Mesothelial cell of epicardium (in vitro differentiated cells): ENCODE measurements at regions not wholly inside any gene's neighbourhood (a gene's known extent, or its start where the extent isn't known, plus 50 kb on each side); places are given as distances from the start of the nearest gene placed in this dataset.

Experiments
- DNase-seq, 2 experiments: peaks; one replicate each; pipeline ENCODE4 v3.0.0; 2021; ENCODE audit warnings: low spot score in 2 of 2; ENCODE audit not compliant: unreplicated experiment in 2 of 2
- H3K27ac Mint-ChIP-seq: 2 replicates; pipeline ENCODE4 v1.8.0; 2021; ENCODE audit warnings: mixed read lengths
- H3K27me3 Mint-ChIP-seq: 2 replicates; pipeline ENCODE4 v1.8.0; 2021; ENCODE audit warnings: low read depth, mixed read lengths
- H3K36me3 Mint-ChIP-seq: 2 replicates; pipeline ENCODE4 v1.8.0; 2021; ENCODE audit warnings: mixed read lengths
- H3K4me1 Mint-ChIP-seq: 2 replicates; pipeline ENCODE4 v1.8.0; 2021; ENCODE audit warnings: mixed read lengths
- H3K4me3 Mint-ChIP-seq: 2 replicates; pipeline ENCODE4 v1.8.0; 2021; ENCODE audit warnings: mild to moderate bottlenecking, moderate library complexity, mixed read lengths
- H3K9me3 Mint-ChIP-seq: 2 replicates; pipeline ENCODE4 v1.8.0; 2021; ENCODE audit warnings: mixed read lengths
- CTCF ChIP-seq: fragments of 200-600 bp; sonication (generic); IDR thresholded peaks from one replicate; pipeline ENCODE4 v1.5.0; 2021; ENCODE audit warnings: antibody characterized with exemption; ENCODE audit not compliant: unreplicated experiment

DNA sequence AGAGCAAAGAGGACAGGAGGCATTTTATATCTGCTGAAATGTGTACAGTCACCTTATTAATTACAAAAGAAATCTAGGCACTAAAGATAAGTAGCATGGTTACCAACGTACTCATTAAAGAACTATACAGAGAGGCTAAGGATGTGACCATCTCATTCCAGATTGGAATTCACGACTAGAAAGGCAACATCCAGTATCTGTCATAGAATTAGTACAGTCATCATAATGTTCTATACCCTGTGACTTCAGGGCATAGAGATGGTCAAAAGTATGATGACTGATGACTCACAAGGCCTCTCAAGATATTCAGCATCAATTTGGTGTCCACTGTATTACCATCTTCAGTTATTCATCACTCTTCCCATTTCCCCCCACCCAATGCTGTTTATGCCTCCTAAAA, 144.0 kb upstream of the PLEKHG7 start:
- TF ChIP-seq CTCF, result no peak
- peaks cover 37% of the 10 kb centered on the region for H3K4me1 Mint-ChIP-seq
- no peak for DNase-seq
- no peaks in the 10 kb centered on the region for H3K36me3 Mint-ChIP-seq
- H3K4me3 Mint-ChIP-seq, result no peak overlapping the region
- peaks cover 6% of the 10 kb centered on the region for H3K9me3 Mint-ChIP-seq
- no peaks in the 10 kb centered on the region for H3K27me3 Mint-ChIP-seq
- peak overlapping the region; percentile 79 for H3K27ac Mint-ChIP-seq

GRCh38 chr12:92558215-92558773, 144.5 kb upstream of the PLEKHG7 start:
- H3K27ac Mint-ChIP-seq, result peak overlapping the region; percentile 79

DNA sequence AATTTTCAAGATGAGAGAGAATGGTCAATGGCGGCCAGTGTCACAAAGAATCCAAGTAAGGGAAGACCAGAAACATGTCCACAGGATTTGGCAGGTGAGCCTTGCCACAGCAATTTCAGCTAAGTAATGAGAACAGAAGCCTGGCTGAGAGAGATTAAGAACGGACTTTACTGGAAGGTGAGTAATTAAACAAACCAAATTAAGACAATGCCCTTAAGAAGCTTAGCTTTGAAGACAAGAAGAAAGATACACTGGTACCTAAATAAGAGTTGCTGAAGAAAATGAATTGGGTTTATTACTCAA, 145.4 kb upstream of the PLEKHG7 start:
- TF ChIP-seq CTCF, result no peak
- Mint-ChIP-seq H3K9me3 (peaks cover 6% of the 10 kb centered on the region), H3K27ac (no peak overlapping the region), H3K27me3 (no peaks in the 10 kb centered on the region), H3K4me1 (peaks cover 36% of the 10 kb centered on the region), H3K4me3 (no peak overlapping the region), H3K36me3 (no peaks in the 10 kb centered on the region)
- no peak for DNase-seq

More at GRCh38 chr12:92558215-92558773, 144.5 kb upstream of the PLEKHG7 start:
- Mint-ChIP-seq H3K27me3 (no peaks in the 10 kb centered on the region), H3K36me3 (no peaks in the 10 kb centered on the region), H3K4me1 (peaks cover 37% of the 10 kb centered on the region), H3K4me3 (no peak overlapping the region), H3K9me3 (peaks cover 6% of the 10 kb centered on the region)
- no peak for DNase-seq
- no peak for TF ChIP-seq CTCF

DNA sequence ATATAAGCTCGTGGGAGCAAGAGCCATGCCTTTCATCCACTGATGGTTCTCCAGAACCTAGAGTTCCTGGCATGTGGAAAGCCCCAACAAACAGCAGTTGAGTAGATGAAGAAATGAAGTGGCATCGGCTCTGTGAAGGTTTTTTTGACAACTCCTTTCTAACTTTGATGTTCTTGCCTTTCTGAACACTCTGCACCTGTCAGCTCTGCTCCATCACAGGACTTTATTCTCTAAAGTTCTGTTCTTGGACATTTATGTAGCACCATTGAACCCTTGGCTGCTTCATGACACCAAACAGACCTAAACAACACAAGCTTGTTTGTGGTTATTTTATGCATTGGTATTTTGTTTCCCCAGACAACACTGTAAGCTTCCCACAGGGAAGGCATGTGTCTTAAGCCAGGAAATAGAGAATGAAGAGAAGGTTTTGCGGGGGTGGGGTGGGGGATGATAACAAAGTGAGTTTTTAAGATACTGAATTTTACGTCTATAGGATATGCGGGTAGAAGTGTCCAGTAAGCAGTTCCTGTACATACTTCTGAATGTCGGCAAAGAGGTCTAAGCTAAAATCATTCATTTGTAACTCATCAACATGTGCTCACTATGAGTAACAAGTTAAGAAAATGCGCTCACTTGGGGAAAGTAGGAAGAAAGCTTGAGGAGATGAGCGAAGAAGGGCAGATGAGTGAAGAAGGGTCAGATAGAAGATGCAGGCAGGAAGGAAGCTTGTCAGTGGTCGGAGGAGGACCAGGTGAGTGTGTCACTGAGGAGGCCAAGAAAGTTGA, 146.0 kb upstream of the PLEKHG7 start:
- Mint-ChIP-seq H3K27me3 (no peaks in the 10 kb centered on the region), H3K36me3 (no peaks in the 10 kb centered on the region), H3K4me3 (no peak overlapping the region), H3K27ac (no peak overlapping the region), H3K4me1 (peaks cover 30% of the 10 kb centered on the region), H3K9me3 (peaks cover 6% of the 10 kb centered on the region)
- no peak for TF ChIP-seq CTCF
- DNase-seq, result no peak

DNA sequence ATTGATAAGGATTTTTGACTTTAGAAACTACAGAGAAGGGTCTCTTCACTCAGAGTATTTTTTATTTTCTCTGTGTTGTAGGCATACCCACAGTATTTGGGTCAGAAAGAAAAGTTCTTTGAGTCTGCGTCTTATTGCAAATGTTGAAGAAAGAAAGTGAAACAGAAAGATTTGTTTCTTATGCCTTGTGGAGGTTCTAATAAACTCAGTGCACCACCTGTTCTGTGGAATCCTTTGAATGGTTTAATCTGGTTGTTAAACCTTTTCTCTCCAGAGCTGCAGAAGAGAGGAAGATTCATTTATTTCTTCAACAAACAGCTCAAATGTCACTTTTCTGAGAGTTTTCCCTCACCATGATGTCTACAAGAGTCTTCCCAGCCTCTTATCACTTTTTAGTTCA, 146.6 kb upstream of the PLEKHG7 start:
- H3K36me3 Mint-ChIP-seq, result no peaks in the 10 kb centered on the region
- no peak for TF ChIP-seq CTCF
- H3K27me3 Mint-ChIP-seq, result no peaks in the 10 kb centered on the region
- H3K4me3 Mint-ChIP-seq, result no peak overlapping the region
- H3K4me1 Mint-ChIP-seq, result peaks cover 26% of the 10 kb centered on the region
- DNase-seq, result no peak
- peaks cover 2% of the 10 kb centered on the region for H3K9me3 Mint-ChIP-seq
- no peak overlapping the region for H3K27ac Mint-ChIP-seq
